Activated naive CD4-positive, alpha-beta T cell treated with anti-CD3 and anti-CD28 coated beads, Interleukin-2, amount 50 U/mL, for 16 hours (primary cell): ENCODE measurements at regions not wholly inside any gene's neighbourhood (a gene's known extent, or its start where the extent isn't known, plus 50 kb on each side); places are given as distances from the start of the nearest gene placed in this dataset.
"Not testable (repeated sequence)": the region's sequence is repeated elsewhere in the genome, so short reads cannot be mapped to it uniquely, and the experiment has no call there.

Experiments
- DNase-seq: peaks from one replicate; pipeline ENCODE4 v3.0.0-alpha.2; 2020

DNA sequence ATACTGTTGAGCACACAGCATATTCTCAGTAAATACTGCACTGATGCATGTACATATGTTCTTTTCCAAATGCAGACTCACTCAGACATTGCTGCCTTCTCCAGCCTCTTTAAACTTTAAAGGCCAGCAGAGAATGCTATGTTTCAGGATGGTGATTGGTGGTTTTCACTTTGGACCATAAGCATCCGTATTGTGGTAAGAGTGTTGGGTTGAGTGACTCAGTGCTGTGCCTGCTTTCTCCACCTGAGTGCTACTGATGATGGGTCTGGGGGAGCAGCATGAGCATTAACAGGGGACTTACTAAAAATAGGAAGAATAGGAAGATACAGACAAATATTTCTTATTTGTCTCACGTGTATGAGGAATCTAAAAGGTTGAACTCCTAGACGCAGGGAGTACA, 56.3 kb upstream of the ZNF92 start:
- DNase-seq: no peak

- DNase-seq: no peak
Observed at GRCh38 chr7:65310761-65311160, 62.9 kb upstream of the ZNF92 start.

DNA sequence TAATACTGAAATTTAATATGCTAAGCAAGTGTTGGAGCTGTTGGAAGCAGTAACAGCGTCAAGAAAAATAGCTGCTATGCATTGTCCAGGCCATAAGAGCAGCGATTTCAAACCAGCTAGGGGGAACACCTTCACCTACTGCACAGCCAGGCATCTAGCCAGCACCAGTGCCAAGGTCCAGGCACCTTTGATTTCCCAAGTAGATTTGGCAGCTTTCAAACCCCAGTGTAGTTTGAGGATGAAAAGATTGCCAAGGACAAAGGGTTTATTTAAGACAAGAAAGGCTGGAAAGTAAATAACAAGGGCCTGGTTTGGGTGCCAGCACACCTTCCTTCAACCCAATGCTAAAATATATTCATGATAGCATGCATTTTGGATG, 65.4 kb upstream of the ZNF92 start:
- DNase-seq: no peak

DNA sequence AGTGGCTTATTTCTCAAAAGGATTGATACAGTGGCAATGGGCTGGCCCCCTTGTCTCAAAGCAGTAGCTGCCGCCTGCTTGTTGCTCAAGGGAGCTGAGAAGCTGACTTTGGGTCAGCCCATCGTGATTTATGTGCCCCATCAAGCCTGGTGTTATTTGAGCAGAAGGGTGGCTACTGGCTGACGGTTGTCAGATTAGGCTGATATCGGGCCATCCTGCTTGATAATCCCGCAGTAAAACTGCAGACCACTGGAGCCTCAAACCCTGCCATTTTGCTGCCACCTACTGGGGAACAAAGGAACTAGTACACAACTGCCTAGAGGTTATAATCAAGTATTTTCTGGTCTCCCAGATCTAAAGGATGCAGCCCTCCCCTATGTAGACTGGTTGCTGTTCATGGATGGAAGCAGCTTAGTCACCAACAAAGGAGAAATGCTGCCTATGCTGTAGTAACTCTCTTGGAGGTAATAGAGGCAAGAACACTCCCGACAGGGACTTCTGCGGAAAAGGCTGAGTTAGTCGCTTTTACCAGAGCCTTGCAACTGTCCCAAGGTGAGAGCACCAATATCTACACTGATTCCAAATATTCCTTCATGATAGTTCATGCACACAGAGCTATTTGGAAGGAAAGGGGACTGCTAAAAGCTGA, 65.9 kb upstream of the ZNF92 start:
- peak; percentile 31 for DNase-seq

DNA sequence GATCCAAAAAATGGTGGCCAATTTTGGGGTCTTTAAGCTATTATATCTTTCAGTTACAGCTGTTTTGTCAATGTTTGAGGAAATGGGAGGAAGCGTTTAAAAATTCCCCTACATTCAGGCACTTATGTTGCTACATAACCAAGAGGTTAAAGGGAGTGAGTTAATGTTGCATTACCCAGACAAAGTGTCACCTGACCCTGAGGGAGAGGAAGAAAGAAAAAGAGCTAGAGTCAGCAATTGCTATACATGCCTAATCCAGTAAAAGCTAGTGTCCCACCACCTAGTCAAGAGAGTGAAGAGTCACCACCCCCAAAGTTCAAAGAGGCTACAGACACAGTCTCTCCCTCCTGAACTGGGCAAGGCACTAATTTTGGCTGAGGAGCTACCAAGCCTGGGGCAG, 69.5 kb upstream of the ZNF92 start:
- no peak for DNase-seq

GRCh38 chr7:65302883-65303282, 70.8 kb upstream of the ZNF92 start:
- no peak for DNase-seq

- DNase-seq: no peak
Observed at GRCh38 chr7:65301007-65301406, 72.6 kb upstream of the ZNF92 start.

GRCh38 chr7:65295409-65295808, 78.2 kb upstream of the ZNF92 start:
- no peak for DNase-seq

DNA sequence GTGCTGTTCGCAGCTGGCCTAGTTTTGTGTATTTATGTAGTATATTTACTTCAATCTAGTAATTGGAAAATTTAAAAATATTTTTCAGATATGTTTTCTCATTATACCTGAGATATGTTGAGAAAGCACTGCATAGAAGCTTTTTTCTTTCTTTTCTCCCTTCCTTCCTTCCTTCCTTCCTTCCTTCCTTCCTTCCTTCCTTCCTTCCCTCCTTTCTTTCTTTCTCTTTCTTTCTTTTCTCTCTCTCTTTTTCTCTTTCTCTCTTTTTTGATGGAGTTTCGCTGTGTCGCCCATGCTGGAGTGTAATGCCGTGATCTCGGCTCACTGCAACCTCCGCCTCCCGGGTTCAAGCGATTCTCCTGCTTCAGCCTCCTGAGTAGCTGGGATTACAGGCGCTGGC, 83.3 kb upstream of the ZNF92 start:
- DNase-seq: not testable (repeated sequence)

DNA sequence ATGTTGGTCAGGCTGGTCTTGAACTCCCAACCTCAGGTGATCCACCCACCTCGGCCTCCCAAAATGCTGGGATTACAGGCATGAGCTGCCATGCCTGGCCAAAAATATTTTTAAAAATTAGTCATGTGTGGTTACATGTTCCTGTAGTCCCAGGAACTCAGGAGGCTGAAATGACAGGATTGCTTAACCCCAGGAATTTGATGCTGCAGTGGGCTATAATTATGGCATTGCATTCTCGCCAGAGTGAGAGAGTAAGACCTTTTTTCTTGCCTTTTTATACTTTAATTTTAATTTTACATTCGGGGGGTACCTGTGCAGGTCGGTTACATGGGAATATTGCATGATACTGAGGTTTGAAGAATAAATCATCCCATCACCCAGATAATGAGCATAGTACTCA, 86.6 kb upstream of the ZNF92 start:
- DNase-seq: no peak

DNA sequence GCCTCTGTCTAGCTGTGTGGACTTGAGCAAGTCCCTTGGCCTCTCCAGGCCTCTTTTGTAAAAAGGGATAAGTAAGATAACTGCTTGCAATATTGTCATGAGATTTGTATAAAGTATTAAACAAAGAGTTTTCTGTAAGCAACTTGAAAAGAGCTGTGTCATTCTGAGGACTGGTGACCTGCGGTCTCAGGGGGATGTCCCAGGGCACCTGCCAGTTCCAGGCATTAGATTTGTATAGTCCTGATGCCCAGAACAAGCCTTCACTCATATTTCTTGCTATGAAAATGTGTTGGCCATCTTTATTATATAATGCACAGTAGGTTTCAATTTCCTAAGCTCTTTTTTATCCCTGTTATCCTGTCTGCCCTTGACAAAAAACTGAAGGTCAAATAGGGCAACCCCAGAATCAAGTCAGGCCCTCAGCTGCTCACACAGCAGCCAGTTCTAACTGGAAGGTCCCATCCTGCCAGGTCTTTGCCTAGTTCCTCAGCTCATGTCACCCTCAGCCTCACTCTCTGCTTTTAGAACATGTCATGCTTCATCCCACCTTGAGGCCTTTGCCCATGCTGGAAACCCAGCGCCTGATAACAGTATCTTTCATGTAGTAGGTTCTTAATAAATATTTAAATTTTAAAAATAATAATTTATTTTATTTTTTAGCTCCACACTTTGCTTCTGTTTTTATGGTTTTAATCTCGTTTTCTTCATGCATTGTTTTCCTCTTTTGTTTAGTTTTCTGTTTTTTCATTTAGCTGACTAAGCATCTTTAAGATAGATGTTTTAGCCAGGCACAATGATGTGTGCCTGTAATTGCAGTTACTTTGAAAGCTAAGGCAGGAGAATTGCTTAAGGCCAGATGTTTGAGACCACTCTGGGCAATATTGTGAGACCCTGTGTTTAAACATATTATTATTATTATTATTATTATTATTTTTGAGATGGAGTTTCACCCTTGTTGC, 87.5 kb upstream of the ZNF92 start:
- DNase-seq: no peak

DNA sequence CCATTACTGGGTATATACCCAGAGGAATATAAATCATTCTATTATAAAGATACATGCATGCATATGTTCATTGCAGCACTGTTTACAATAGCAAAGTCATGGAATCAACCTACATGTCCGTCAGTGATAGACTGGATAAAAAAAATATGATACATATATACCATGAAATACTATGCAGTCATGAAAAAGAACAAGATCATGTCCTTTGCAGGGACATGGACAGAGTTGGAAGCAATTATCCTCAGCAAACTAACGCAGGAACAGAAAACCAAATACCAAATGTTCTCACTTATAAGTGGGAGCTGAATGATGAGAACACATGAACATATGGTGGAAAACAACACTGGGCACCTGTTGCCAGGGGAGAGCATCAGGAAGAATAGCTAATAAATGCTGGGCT, 88.4 kb upstream of the ZNF92 start:
- not testable (repeated sequence) for DNase-seq

- no peak for DNase-seq
Observed at GRCh38 chr7:65279795-65280194, 93.9 kb upstream of the ZNF92 start.

DNA sequence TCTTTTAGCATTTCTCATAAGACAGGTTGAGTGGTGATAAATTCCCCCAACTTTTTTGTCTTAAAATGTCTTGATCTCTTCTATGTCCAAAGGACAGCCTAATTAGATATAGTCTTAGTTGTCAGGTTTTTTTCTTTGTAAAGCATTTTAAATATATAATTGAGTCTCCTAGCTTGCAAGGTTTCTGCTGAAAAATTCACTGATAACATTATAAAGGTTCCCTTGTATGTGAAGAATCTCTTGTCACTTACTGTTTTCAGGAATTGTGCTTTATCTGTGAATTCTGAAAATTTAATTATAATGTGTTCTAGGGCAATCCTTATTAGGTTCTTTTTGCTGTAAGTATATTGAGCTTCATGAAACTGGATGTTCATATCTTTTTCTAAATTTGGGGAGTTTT, 96.8 kb upstream of the ZNF92 start:
- no peak for DNase-seq

DNA sequence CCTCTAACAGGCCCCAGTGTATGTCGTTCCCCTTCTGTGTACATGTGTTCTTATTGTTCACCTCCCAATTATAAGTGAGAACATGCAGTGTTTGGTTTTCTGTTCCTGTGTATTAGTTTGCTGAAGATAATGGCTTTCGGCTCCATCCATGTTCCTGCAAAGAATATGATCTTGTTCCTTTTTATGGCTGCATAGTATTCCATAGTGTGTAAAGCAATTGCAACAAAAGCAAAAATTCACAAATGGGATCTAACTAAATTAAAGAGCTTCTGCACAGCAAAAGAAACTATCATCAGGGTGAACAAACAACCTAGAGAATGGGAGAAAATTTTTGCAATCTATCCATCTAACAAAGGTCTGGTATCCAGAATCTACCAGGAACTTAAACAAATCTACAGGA, 102.2 kb upstream of the ZNF92 start:
- not testable (repeated sequence) for DNase-seq

DNA sequence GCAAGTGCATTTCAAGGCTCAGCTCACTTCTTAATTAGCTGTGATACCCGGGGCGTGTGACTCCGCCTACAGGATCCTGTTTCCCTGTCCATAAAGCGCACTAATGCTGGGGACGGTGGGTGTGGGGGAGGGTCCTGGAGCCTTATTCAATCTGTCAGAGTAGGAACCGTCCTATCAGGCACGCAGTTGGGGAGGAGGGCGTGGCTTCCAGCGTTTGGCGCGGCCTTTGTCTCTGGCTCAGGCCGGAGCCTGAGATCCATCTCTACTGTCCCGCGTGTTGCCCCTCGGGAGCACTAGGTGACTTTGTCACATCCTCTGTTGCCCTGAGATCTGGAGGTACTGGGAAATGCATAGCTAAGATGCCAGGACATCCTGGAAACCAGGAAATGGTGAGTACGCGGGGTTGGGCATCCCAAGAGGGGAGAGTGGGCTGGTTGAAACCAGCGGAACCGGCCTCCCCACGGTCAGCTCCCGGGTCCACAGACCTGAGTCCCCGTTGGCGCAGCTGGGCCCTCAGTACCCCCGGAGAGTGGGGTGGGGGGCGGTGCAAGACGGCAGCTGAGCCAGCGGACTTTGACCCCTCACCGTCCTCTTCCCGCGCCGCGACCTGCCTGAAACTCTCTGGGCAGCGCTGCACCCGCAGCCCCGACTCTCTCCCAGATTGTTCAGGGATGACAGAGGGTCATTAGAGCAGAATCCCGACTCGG, 104.4 kb upstream of the ZNF92 start:
- peak; percentile 26 for DNase-seq

- no peak for DNase-seq
Observed at GRCh38 chr7:65268782-65269149, 104.9 kb upstream of the ZNF92 start.

DNA sequence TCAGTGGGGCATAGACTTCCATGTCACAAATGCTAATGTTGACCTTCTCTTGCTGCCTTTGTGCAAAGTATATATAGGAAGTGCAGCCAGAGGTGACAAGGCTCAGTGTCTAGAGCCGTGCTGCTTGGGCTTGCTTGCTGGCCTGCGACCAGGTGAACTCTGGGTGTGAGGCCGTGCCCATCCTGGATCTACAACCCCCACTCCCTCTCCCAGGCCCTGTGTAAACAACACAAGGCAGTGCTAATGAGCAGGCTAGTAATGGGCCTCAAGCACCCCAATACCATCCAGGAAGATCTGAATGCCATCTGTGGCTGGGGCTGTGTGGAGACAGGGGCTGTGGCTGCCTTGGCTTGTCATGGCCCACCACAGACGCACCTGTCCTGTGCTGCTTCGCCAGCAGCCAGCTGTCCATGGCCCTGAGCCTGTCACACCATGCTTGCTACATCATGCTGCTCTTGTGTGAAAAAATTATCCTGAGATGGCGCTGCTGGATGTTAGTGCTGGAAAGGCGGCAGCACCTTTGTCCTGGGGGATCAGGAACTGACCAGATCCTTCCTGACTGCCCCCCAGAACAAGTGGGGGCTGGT, 107.6 kb upstream of the ZNF92 start:
- DNase-seq: no peak

- no peak for DNase-seq
Observed at GRCh38 chr7:65264258-65264657, 109.4 kb upstream of the ZNF92 start.

DNA sequence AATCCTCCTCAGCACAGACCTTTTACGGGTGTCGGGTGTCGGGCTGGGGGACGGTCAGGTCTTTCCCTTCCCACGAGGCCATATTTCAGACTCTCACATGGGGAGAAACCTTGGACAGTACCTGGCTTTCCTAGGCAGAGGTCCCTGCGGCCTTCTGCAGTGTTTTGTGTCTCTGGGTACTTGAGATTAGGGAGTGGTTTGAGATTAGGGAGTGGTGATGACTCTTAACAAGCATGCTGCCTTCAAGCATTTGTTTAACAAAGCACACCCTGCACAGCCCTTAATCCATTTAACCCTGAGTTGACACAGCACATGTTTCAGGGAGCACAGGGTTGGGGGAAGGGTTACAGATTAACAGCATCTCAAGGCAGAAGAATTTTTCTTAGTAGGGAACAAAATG, 113.0 kb upstream of the ZNF92 start:
- DNase-seq: not testable (repeated sequence)

- not testable (repeated sequence) for DNase-seq
Observed at GRCh38 chr7:65259864-65260525, 113.7 kb upstream of the ZNF92 start.

DNA sequence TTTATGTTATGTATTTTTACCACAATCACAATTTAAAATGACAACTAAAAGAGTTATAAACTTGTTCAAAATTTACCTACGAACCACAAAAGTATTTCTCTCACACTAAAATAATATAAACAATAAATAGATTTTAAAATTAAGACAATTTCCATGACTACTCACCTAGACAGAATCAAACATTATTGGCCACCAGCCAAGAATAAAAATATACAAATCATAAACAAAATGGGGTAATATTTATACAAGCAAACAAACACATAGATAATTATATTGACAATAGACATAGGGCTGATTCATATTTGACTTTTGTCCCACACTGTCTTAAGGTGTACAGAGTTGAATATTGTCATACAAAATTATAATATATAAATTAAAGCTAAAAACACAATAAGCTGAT, 119.6 kb upstream of the ZNF92 start:
- no peak for DNase-seq
